ENCODE measurements at regions not wholly inside any gene's neighbourhood (a gene's known extent, or its start where the extent isn't known, plus 50 kb on each side); places are given as distances from the start of the nearest gene placed in this dataset.

GRCh38 chr4:35493977-35494376 lies 750.3 kb downstream of the ARAP2 start:
- TF ChIP-seq, protein P1, sequence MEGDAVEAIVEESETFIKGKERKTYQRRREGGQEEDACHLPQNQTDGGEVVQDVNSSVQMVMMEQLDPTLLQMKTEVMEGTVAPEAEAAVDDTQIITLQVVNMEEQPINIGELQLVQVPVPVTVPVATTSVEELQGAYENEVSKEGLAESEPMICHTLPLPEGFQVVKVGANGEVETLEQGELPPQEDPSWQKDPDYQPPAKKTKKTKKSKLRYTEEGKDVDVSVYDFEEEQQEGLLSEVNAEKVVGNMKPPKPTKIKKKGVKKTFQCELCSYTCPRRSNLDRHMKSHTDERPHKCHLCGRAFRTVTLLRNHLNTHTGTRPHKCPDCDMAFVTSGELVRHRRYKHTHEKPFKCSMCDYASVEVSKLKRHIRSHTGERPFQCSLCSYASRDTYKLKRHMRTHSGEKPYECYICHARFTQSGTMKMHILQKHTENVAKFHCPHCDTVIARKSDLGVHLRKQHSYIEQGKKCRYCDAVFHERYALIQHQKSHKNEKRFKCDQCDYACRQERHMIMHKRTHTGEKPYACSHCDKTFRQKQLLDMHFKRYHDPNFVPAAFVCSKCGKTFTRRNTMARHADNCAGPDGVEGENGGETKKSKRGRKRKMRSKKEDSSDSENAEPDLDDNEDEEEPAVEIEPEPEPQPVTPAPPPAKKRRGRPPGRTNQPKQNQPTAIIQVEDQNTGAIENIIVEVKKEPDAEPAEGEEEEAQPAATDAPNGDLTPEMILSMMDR (IDR thresholded peaks at IDR 0.05), result no peak
- TF ChIP-seq POLR2A (IDR thresholded peaks at IDR 0.05) (no peak), POLR2AphosphoS5 (IDR thresholded peaks at IDR 0.05) (no peak)
